ENCODE measurements at regions not wholly inside any gene's neighbourhood (a gene's known extent, or its start where the extent isn't known, plus 50 kb on each side); places are given as distances from the start of the nearest gene placed in this dataset.

- DNase-seq (ENCODE audit: extremely low spot score in 2 of 2): peak; percentile 37 to 64
- Histone ChIP-seq H3K9me3 (no peaks in the 10 kb centered on the region), H3K4me3 (no peak overlapping the region), H3K36me3 (no peaks in the 10 kb centered on the region), H3K27me3 (no peaks in the 10 kb centered on the region), H3K27ac (peak overlapping the region; percentile 61), H3K4me1 (peaks cover 19% of the 10 kb centered on the region)
- intact Hi-C loops (cut with DNase I): no loop called here
- no peak for TF ChIP-seq POLR2A (IDR thresholded peaks at IDR 0.05)
- no peak for TF ChIP-seq POLR2AphosphoS5 (IDR thresholded peaks at IDR 0.05; ENCODE audit: insufficient read depth in 1 of 2, low read depth in 1 of 2)
- TF ChIP-seq CTCF (IDR thresholded peaks at IDR 0.05): no peak
These were observed 91.4 kb upstream of the SALL1 start for GRCh38 chr16:51242296-51242994.

GRCh38 chr16:51239196-51239595 lies 88.1 kb upstream of the SALL1 start:
- Histone ChIP-seq H3K27ac (no peak overlapping the region), H3K9me3 (no peaks in the 10 kb centered on the region), H3K36me3 (no peaks in the 10 kb centered on the region), H3K27me3 (no peaks in the 10 kb centered on the region), H3K4me1 (peaks cover 5% of the 10 kb centered on the region), H3K4me3 (no peak overlapping the region)
- no peak for TF ChIP-seq POLR2A (IDR thresholded peaks at IDR 0.05)
- no peak for TF ChIP-seq POLR2AphosphoS5 (IDR thresholded peaks at IDR 0.05; ENCODE audit: insufficient read depth in 1 of 2, low read depth in 1 of 2)
- no peak for TF ChIP-seq CTCF (IDR thresholded peaks at IDR 0.05)
- no peak for DNase-seq (ENCODE audit: extremely low spot score in 2 of 2)
- intact Hi-C loops (cut with DNase I): no loop called here

- Histone ChIP-seq H3K4me1 (no peaks in the 10 kb centered on the region), H3K36me3 (no peaks in the 10 kb centered on the region), H3K9me3 (no peaks in the 10 kb centered on the region), H3K4me3 (no peak overlapping the region), H3K27me3 (no peaks in the 10 kb centered on the region), H3K27ac (no peak overlapping the region)
- DNase-seq (ENCODE audit: extremely low spot score in 2 of 2): no peak
- no peak for TF ChIP-seq POLR2A (IDR thresholded peaks at IDR 0.05)
- no peak for TF ChIP-seq POLR2AphosphoS5 (IDR thresholded peaks at IDR 0.05; ENCODE audit: insufficient read depth in 1 of 2, low read depth in 1 of 2)
- TF ChIP-seq CTCF (IDR thresholded peaks at IDR 0.05): no peak
- intact Hi-C loops (cut with DNase I): no loop called here
These were observed 86.8 kb upstream of the SALL1 start for GRCh38 chr16:51237861-51238378.

GRCh38 chr16:51237207-51237606 lies 86.1 kb upstream of the SALL1 start:
- Histone ChIP-seq H3K27ac (no peak overlapping the region), H3K27me3 (no peaks in the 10 kb centered on the region), H3K9me3 (no peaks in the 10 kb centered on the region), H3K36me3 (no peaks in the 10 kb centered on the region), H3K4me3 (no peak overlapping the region), H3K4me1 (no peaks in the 10 kb centered on the region)
- intact Hi-C loops (cut with DNase I): no loop called here
- TF ChIP-seq CTCF (IDR thresholded peaks at IDR 0.05) (no peak), POLR2AphosphoS5 (IDR thresholded peaks at IDR 0.05; ENCODE audit: insufficient read depth in 1 of 2, low read depth in 1 of 2) (no peak), POLR2A (IDR thresholded peaks at IDR 0.05) (no peak)
- DNase-seq (ENCODE audit: extremely low spot score in 2 of 2): peak in 1 of 2 donors; percentile 84

GRCh38 chr16:51236583-51236982 lies 85.5 kb upstream of the SALL1 start:
- Histone ChIP-seq H3K9me3 (no peaks in the 10 kb centered on the region), H3K4me3 (no peak overlapping the region), H3K4me1 (no peaks in the 10 kb centered on the region), H3K27ac (no peak overlapping the region), H3K27me3 (no peaks in the 10 kb centered on the region), H3K36me3 (no peaks in the 10 kb centered on the region)
- DNase-seq (ENCODE audit: extremely low spot score in 2 of 2): no peak
- intact Hi-C loops (cut with DNase I): no loop called here
- no peak for TF ChIP-seq POLR2A (IDR thresholded peaks at IDR 0.05)
- TF ChIP-seq CTCF (IDR thresholded peaks at IDR 0.05): no peak
- TF ChIP-seq POLR2AphosphoS5 (IDR thresholded peaks at IDR 0.05; ENCODE audit: insufficient read depth in 1 of 2, low read depth in 1 of 2): no peak

Measured in vagina (tissue), 2 donors.